Ascending aorta (tissue), 2 donors: ENCODE measurements at regions not wholly inside any gene's neighbourhood (a gene's known extent, or its start where the extent isn't known, plus 50 kb on each side); places are given as distances from the start of the nearest gene placed in this dataset.

Experiments
- DNase-seq, 2 donors: peaks; one replicate each; pipeline ENCODE4 v3.0.0-alpha.2; 2019; ENCODE audit warnings: low spot score in 2 of 2
- H3K27ac ChIP-seq, 2 donors: fragments of 200-600 bp; sonication (generic); one replicate each; pipeline ENCODE4 v1.5.1; 2016 to 2017; ENCODE audit warnings: mild to moderate bottlenecking in 1 of 2
- H3K27me3 ChIP-seq: fragments of 200-600 bp; sonication (generic); one replicate; pipeline ENCODE4 v1.5.1; 2017
- H3K36me3 ChIP-seq, 2 donors: fragments of 200-600 bp; sonication (generic); one replicate each; pipeline ENCODE4 v1.5.1; 2016
- H3K4me1 ChIP-seq, 2 donors: fragments of 200-600 bp; sonication (generic); one replicate each; pipeline ENCODE4 v1.5.1; 2016 to 2017; ENCODE audit warnings: mild to moderate bottlenecking in 1 of 2
- H3K4me3 ChIP-seq, 2 donors: fragments of 200-600 bp; sonication (generic); one replicate each; pipeline ENCODE4 v1.5.1; 2016 to 2017; ENCODE audit warnings: mild to moderate bottlenecking in 1 of 2
- H3K9me3 ChIP-seq, 2 donors: fragments of 200-600 bp; sonication (generic); one replicate each; pipeline ENCODE4 v1.5.1; 2016
- intact Hi-C: fragments of 100-400 bp; cut with DNase I; formaldehyde crosslinking; loops from one replicate; pipeline ENCODE4 v1.15.1; 2023
- TF ChIP-seq, protein P1 (sequence below), 3 experiments: fragments of 200-600 bp in 2 of 3; fragments of 450-650 bp in 1 of 3; sonication (generic) in 2 of 3; IDR thresholded peaks; one replicate each; pipeline ENCODE4 v1.5.1; 2016 to 2019; ENCODE audit warnings: antibody characterized with exemption in 3 of 3, mild to moderate bottlenecking in 1 of 3, moderate library complexity in 1 of 3

DNA sequence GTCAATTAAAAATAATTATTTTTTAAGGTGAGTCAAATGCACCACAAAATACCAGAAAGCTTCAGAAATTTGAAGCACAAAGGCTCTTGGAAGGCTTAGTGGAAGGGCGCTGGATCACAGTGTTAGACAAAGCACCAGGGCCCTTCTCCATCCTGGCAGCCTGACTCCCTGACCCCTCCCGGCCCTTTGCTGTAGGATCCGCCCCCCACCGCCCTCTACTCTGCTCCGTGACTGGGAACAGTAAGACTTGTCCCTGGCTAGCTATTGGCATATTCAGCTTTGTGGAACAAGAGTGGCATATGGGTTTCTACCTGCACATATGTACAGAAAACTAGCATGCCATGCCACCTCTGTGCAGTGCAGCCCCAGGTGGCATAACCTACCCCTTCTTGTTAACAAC, 222.1 kb downstream of the SYK start:
- H3K27ac ChIP-seq = no peak overlapping the region
- H3K4me1 ChIP-seq = no peaks in the 10 kb centered on the region
- no peak for DNase-seq
- H3K4me3 ChIP-seq = no peak overlapping the region
- intact Hi-C loops = no loop called here
- peaks cover 0 to under 1% of the 10 kb centered on the region in 2 donors for H3K9me3 ChIP-seq
- no peaks in the 10 kb centered on the region for H3K36me3 ChIP-seq
- no peaks in the 10 kb centered on the region for H3K27me3 ChIP-seq
- TF ChIP-seq, protein P1, sequence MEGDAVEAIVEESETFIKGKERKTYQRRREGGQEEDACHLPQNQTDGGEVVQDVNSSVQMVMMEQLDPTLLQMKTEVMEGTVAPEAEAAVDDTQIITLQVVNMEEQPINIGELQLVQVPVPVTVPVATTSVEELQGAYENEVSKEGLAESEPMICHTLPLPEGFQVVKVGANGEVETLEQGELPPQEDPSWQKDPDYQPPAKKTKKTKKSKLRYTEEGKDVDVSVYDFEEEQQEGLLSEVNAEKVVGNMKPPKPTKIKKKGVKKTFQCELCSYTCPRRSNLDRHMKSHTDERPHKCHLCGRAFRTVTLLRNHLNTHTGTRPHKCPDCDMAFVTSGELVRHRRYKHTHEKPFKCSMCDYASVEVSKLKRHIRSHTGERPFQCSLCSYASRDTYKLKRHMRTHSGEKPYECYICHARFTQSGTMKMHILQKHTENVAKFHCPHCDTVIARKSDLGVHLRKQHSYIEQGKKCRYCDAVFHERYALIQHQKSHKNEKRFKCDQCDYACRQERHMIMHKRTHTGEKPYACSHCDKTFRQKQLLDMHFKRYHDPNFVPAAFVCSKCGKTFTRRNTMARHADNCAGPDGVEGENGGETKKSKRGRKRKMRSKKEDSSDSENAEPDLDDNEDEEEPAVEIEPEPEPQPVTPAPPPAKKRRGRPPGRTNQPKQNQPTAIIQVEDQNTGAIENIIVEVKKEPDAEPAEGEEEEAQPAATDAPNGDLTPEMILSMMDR (IDR thresholded peaks at IDR 0.05) = no peak

DNA sequence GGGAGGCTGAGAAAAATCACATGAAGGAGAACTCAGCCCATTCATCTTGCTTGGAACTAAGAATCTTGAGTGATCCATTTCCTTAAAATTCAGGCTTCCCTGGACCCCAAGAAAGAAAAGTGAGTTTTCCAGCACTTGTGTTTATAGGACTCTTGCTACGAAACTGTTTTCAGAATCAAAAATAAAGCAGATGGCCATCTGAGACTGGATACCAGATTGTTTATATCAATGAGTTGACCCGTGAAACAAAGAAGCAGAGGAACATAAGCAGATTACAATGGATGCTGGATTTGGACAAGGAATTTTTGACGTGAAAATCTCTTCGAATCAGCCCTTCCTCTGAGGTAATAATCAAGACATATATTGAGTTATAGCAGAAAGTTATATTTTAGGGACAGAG, 223.2 kb downstream of the SYK start:
- H3K27me3 ChIP-seq = no peaks in the 10 kb centered on the region
- no peaks in the 10 kb centered on the region for H3K9me3 ChIP-seq
- no peaks in the 10 kb centered on the region for H3K4me1 ChIP-seq
- no peak overlapping the region for H3K4me3 ChIP-seq
- H3K36me3 ChIP-seq = no peaks in the 10 kb centered on the region
- TF ChIP-seq, protein P1 (IDR thresholded peaks at IDR 0.05) = no peak
- intact Hi-C loops = no loop called here
- no peak for DNase-seq
- H3K27ac ChIP-seq = no peak overlapping the region

DNA sequence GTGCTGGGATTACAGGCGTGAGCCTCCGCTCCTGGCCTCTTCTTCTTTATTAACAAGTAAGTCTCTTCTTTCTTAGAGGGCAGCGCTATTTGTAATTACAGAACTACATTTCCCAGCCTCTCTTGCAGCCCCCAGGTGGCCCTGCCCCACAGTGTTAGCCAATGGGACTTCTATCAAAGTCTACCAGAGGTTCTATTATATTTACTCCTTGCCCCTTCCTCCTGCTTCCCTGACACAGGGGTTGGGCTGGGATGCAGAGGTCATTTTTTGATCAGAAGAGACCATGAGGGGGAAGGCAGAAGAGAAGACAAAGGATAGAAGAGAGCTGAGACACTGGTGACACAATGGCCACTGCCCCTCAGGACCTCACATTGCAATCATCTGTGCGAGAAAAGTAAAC, 224.2 kb downstream of the SYK start:
- intact Hi-C loops = no loop called here
- TF ChIP-seq, protein P1 (IDR thresholded peaks at IDR 0.05) = no peak
- Histone ChIP-seq H3K4me3 (no peak overlapping the region), H3K4me1 (no peaks in the 10 kb centered on the region), H3K36me3 (no peaks in the 10 kb centered on the region), H3K27me3 (no peaks in the 10 kb centered on the region), H3K27ac (no peak overlapping the region), H3K9me3 (no peaks in the 10 kb centered on the region)
- no peak for DNase-seq

DNA sequence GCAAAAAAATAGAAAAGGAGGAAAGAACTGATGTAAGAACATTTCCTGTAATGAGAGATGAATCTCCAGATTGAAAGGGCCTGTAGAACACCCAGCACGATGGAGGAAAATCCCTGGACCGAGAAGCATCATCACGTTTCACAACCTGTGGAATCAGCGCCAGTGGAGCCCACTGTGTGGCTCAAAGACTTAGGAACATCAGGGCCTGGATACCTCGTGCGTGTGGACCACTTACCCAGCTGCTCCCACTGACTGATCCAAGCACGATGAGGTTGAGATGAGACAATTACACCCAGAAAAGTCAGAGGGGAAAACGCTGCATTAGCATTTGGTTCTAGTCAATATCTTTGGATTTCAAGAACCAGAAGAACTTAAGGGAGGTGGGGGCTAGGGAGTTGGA, 224.6 kb downstream of the SYK start:
- DNase-seq = no peak

DNA sequence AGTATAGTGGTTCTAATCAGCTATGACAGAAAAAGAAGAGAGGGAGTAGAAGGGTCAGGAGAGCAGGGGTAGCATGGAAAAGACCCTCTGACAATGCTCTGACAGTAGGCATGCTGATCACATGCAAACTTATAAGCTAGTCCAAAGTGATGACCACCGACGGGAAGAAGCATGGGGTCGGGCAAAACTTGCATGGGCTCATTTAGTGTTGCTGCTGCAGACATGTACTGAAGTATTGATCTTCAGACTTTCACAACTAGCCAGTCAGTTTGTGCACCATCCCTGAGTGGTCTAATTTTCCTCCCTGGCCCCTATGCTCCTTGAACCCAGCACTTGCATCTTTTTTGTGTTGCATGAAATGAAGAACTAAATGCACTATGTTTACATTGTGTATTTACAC, 225.4 kb downstream of the SYK start:
- intact Hi-C loops = no loop called here
- no peaks in the 10 kb centered on the region for H3K4me1 ChIP-seq
- no peaks in the 10 kb centered on the region for H3K36me3 ChIP-seq
- no peak overlapping the region for H3K27ac ChIP-seq
- no peaks in the 10 kb centered on the region for H3K9me3 ChIP-seq
- no peak for DNase-seq
- H3K27me3 ChIP-seq = no peaks in the 10 kb centered on the region
- TF ChIP-seq, protein P1 (IDR thresholded peaks at IDR 0.05) = no peak
- H3K4me3 ChIP-seq = no peak overlapping the region

More for the DNA sequence above, 224.6 kb downstream of the SYK start:
- H3K27ac ChIP-seq = no peak overlapping the region
- intact Hi-C loops = no loop called here
- no peaks in the 10 kb centered on the region for H3K27me3 ChIP-seq
- H3K9me3 ChIP-seq = no peaks in the 10 kb centered on the region
- H3K4me3 ChIP-seq = no peak overlapping the region
- H3K4me1 ChIP-seq = no peaks in the 10 kb centered on the region
- TF ChIP-seq, protein P1 (IDR thresholded peaks at IDR 0.05) = no peak
- H3K36me3 ChIP-seq = no peaks in the 10 kb centered on the region

DNA sequence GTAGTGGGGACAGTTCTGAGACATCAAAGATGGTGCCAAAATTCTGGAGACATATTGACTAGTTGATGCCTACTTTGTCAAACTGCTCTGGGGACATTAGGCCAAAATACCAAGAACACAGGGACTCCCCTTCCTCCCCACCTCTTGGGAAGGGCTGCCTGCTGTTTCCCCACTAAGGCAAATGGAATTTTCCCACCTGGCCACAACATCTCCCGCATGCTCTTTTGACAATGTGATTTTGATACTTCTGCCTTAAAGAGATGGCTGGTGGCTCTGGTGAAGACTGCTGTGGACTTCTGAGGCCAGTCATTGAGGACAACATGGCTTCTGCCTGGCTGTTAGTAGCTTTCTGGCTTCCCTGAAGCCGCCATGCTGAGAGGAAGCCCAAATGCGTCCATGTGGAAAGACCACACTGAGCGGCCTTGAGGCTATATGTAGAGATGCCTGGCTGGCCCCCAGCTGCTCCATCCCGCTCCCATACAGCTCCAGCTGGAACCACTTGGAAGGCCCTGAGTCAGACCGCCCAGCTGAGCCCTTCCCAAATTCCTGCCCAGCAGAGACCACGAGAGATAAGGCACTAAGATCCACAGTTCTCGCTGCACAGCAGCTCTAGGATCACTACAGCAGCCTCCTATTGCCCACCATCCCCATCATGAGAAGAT, 226.7 kb downstream of the SYK start:
- DNase-seq = no peak
- TF ChIP-seq, protein P1 (IDR thresholded peaks at IDR 0.05) = no peak
- no peaks in the 10 kb centered on the region for H3K9me3 ChIP-seq
- H3K27me3 ChIP-seq = no peaks in the 10 kb centered on the region
- no peak overlapping the region for H3K4me3 ChIP-seq
- intact Hi-C loops = no loop called here
- H3K4me1 ChIP-seq = no peaks in the 10 kb centered on the region
- no peaks in the 10 kb centered on the region for H3K36me3 ChIP-seq
- H3K27ac ChIP-seq = no peak overlapping the region
